ENCODE measurements at regions not wholly inside any gene's neighbourhood (a gene's known extent, or its start where the extent isn't known, plus 50 kb on each side); places are given as distances from the start of the nearest gene placed in this dataset.

GRCh38 chrX:34999702-35000101 is 57.1 kb downstream of the FAM47B start:
- H3K9me3 ChIP-seq (ENCODE audit: control insufficient read depth, low read depth, low read length), result no peaks in the 10 kb centered on the region
- H3K79me2 ChIP-seq (ENCODE audit: insufficient read depth, low read length), result no peaks in the 10 kb centered on the region
- H4K91ac ChIP-seq (ENCODE audit: insufficient read length, low read depth, low read length), result no peak overlapping the region
- H3K23me2 ChIP-seq (ENCODE audit: insufficient read length, low read depth, low read length, poor library complexity, severe bottlenecking), result no peaks in the 10 kb centered on the region
- no peak overlapping the region for H3T11ph ChIP-seq (ENCODE audit: low read length)
- no peak overlapping the region for H2BK120ac ChIP-seq (ENCODE audit: low read depth, low read length, poor library complexity, severe bottlenecking)
- H3K23ac ChIP-seq (ENCODE audit: insufficient read length, low read depth, low read length), result no peak overlapping the region
- no peaks in the 10 kb centered on the region for H3K4me1 ChIP-seq (ENCODE audit: insufficient read depth, low read length)
- no peaks in the 10 kb centered on the region for H3K79me1 ChIP-seq (ENCODE audit: insufficient read depth, low read depth, low read length, poor library complexity, severe bottlenecking)
- H3K9me3 Mint-ChIP-seq, result peaks cover 46 to 52% of the 10 kb centered on the region in 2 experiments
- no peak overlapping the region for H3K18ac ChIP-seq (ENCODE audit: insufficient read length, low read depth, low read length)
- no peak overlapping the region for H3K4ac ChIP-seq (ENCODE audit: low read depth, low read length)
- no peak overlapping the region for H3K4me2 ChIP-seq (ENCODE audit: insufficient read depth, insufficient read length, low read length)
- DNase-seq, result no peak
- no peak overlapping the region for H2BK15ac ChIP-seq (ENCODE audit: low read depth, low read length)
- H2AFZ ChIP-seq (ENCODE audit: low read length), result no peak overlapping the region
- H2BK5ac ChIP-seq (ENCODE audit: insufficient read length, low read length), result no peak overlapping the region
- no peaks in the 10 kb centered on the region for H4K20me1 ChIP-seq (ENCODE audit: control insufficient read depth, insufficient read depth, insufficient read length)
- H3K4me3 Mint-ChIP-seq, result no peak overlapping the region
- WGBS (ENCODE audit: extremely low coverage, insufficient read length, low lambda C conversion rate), result no CpG with 5 or more reads among the region's 1 CpG
- no peak overlapping the region for H3K27ac Mint-ChIP-seq
- no peaks in the 10 kb centered on the region for H3K27me3 ChIP-seq (ENCODE audit: insufficient read depth, low read length)
- H3K4me1 Mint-ChIP-seq, result no peaks in the 10 kb centered on the region
- no peak overlapping the region for H4K5ac ChIP-seq (ENCODE audit: insufficient read length, low read depth, low read length)
- no peaks in the 10 kb centered on the region for H3K27me3 Mint-ChIP-seq (ENCODE audit: low read depth)
- no peak overlapping the region for H3K14ac ChIP-seq (ENCODE audit: insufficient read depth, low read length)
- no peak overlapping the region for H3K27ac ChIP-seq (ENCODE audit: insufficient read length, low read depth, low read length)
- H3K56ac ChIP-seq (ENCODE audit: insufficient read length, low read depth, low read length), result no peak overlapping the region
- H3K36me3 Mint-ChIP-seq (ENCODE audit: insufficient read depth in 1 of 3, low read depth in 3 of 3), result no peaks in the 10 kb centered on the region; a peak in 2 of 7 replicates
- H3K9ac ChIP-seq (ENCODE audit: extremely low read depth, insufficient read length, low read length), result no peak overlapping the region
- no peak overlapping the region for H2BK20ac ChIP-seq (ENCODE audit: low read depth, low read length, poor library complexity, severe bottlenecking)
- no peak overlapping the region for H2AK5ac ChIP-seq (ENCODE audit: insufficient read length, low read length)
- TF ChIP-seq CTCF (conservative IDR thresholded peaks at IDR 0.05), result no peak
- H4K8ac ChIP-seq (replicated peaks; ENCODE audit: insufficient read length, low read depth, low read length), result no peak overlapping the region
- no peak overlapping the region for H2BK12ac ChIP-seq (ENCODE audit: insufficient read length, low read depth, low read length)
